Stimulated activated naive CD8-positive, alpha-beta T cell treated with anti-CD3 and anti-CD28 coated beads, Interleukin-15, Interleukin-2, amounts not matched to agents 100 ng/mL and 50 ng/mL, for 24 hours (primary cell): ENCODE measurements at regions not wholly inside any gene's neighbourhood (a gene's known extent, or its start where the extent isn't known, plus 50 kb on each side); places are given as distances from the start of the nearest gene placed in this dataset.

Experiments
- H3K27ac Mint-ChIP-seq: one replicate; pipeline ENCODE4 v1.8.0; 2021; ENCODE audit warnings: mild to moderate bottlenecking, mixed read lengths
- H3K27me3 Mint-ChIP-seq: one replicate; pipeline ENCODE4 v1.8.0; 2021; ENCODE audit warnings: mixed read lengths
- H3K36me3 Mint-ChIP-seq: one replicate; pipeline ENCODE4 v1.8.0; 2021; ENCODE audit warnings: low read depth, mixed read lengths
- H3K4me1 Mint-ChIP-seq: one replicate; pipeline ENCODE4 v1.8.0; 2021; ENCODE audit warnings: low read depth, mixed read lengths
- H3K4me3 Mint-ChIP-seq: one replicate; pipeline ENCODE4 v1.8.0; 2021; ENCODE audit warnings: mild to moderate bottlenecking, mixed read lengths
- H3K9me3 Mint-ChIP-seq: one replicate; pipeline ENCODE4 v1.8.0; 2021; ENCODE audit warnings: mixed read lengths

- H3K9me3 Mint-ChIP-seq, result no peaks in the 10 kb centered on the region
- no peak overlapping the region for H3K4me3 Mint-ChIP-seq
- no peaks in the 10 kb centered on the region for H3K36me3 Mint-ChIP-seq
- H3K27ac Mint-ChIP-seq, result no peak overlapping the region
- H3K27me3 Mint-ChIP-seq, result peaks cover 19% of the 10 kb centered on the region
- no peaks in the 10 kb centered on the region for H3K4me1 Mint-ChIP-seq
Observed at GRCh38 chr2:176521878-176522670, 252.8 kb downstream of the MTX2 start.

- Mint-ChIP-seq H3K4me3 (no peak overlapping the region), H3K4me1 (no peaks in the 10 kb centered on the region), H3K27me3 (peaks cover 37% of the 10 kb centered on the region), H3K36me3 (no peaks in the 10 kb centered on the region), H3K27ac (no peak overlapping the region), H3K9me3 (no peaks in the 10 kb centered on the region)
Observed at GRCh38 chr2:176525086-176525485, 255.8 kb downstream of the MTX2 start.

- Mint-ChIP-seq H3K4me3 (no peak overlapping the region), H3K9me3 (no peaks in the 10 kb centered on the region), H3K27me3 (peaks cover 45% of the 10 kb centered on the region), H3K4me1 (no peaks in the 10 kb centered on the region), H3K27ac (no peak overlapping the region), H3K36me3 (no peaks in the 10 kb centered on the region)
Observed at GRCh38 chr2:176526995-176527901, 258.0 kb downstream of the MTX2 start.

- H3K4me3 Mint-ChIP-seq, result no peak overlapping the region
- H3K36me3 Mint-ChIP-seq, result no peaks in the 10 kb centered on the region
- H3K27me3 Mint-ChIP-seq, result peaks cover 35% of the 10 kb centered on the region
- H3K27ac Mint-ChIP-seq, result no peak overlapping the region
- H3K4me1 Mint-ChIP-seq, result no peaks in the 10 kb centered on the region
- H3K9me3 Mint-ChIP-seq, result no peaks in the 10 kb centered on the region
Observed at GRCh38 chr2:176531608-176532007, 262.4 kb downstream of the MTX2 start.

GRCh38 chr2:176533505-176534193 is 264.4 kb downstream of the MTX2 start:
- H3K4me1 Mint-ChIP-seq, result no peaks in the 10 kb centered on the region
- peaks cover 24% of the 10 kb centered on the region for H3K27me3 Mint-ChIP-seq
- no peak overlapping the region for H3K4me3 Mint-ChIP-seq
- H3K36me3 Mint-ChIP-seq, result no peaks in the 10 kb centered on the region
- no peaks in the 10 kb centered on the region for H3K9me3 Mint-ChIP-seq
- H3K27ac Mint-ChIP-seq, result no peak overlapping the region

- H3K4me1 Mint-ChIP-seq, result no peaks in the 10 kb centered on the region
- H3K9me3 Mint-ChIP-seq, result no peaks in the 10 kb centered on the region
Observed at GRCh38 chr2:176534798-176535466, 265.7 kb downstream of the MTX2 start.

GRCh38 chr2:176535467-176536113 is 266.3 kb downstream of the MTX2 start:
- Mint-ChIP-seq H3K36me3 (no peaks in the 10 kb centered on the region), H3K9me3 (no peaks in the 10 kb centered on the region), H3K27ac (no peak overlapping the region), H3K27me3 (peaks cover 18% of the 10 kb centered on the region), H3K4me3 (no peak overlapping the region), H3K4me1 (no peaks in the 10 kb centered on the region)

More at GRCh38 chr2:176534798-176535466, 265.7 kb downstream of the MTX2 start:
- H3K27ac Mint-ChIP-seq, result no peak overlapping the region
- no peaks in the 10 kb centered on the region for H3K36me3 Mint-ChIP-seq
- H3K4me3 Mint-ChIP-seq, result no peak overlapping the region
- peaks cover 19% of the 10 kb centered on the region for H3K27me3 Mint-ChIP-seq

GRCh38 chr2:176536439-176537133 is 267.3 kb downstream of the MTX2 start:
- no peaks in the 10 kb centered on the region for H3K9me3 Mint-ChIP-seq
- no peaks in the 10 kb centered on the region for H3K4me1 Mint-ChIP-seq
- H3K36me3 Mint-ChIP-seq, result no peaks in the 10 kb centered on the region
- H3K27me3 Mint-ChIP-seq, result peaks cover 17% of the 10 kb centered on the region
- H3K4me3 Mint-ChIP-seq, result no peak overlapping the region
- no peak overlapping the region for H3K27ac Mint-ChIP-seq

GRCh38 chr2:176537932-176538331 is 268.7 kb downstream of the MTX2 start:
- H3K4me3 Mint-ChIP-seq, result no peak overlapping the region
- H3K9me3 Mint-ChIP-seq, result no peaks in the 10 kb centered on the region
- H3K36me3 Mint-ChIP-seq, result no peaks in the 10 kb centered on the region
- H3K4me1 Mint-ChIP-seq, result no peaks in the 10 kb centered on the region
- H3K27me3 Mint-ChIP-seq, result peaks cover 20% of the 10 kb centered on the region
- H3K27ac Mint-ChIP-seq, result no peak overlapping the region

- Mint-ChIP-seq H3K9me3 (no peaks in the 10 kb centered on the region), H3K27ac (no peak overlapping the region), H3K36me3 (no peaks in the 10 kb centered on the region), H3K4me1 (no peaks in the 10 kb centered on the region), H3K4me3 (no peak overlapping the region), H3K27me3 (peaks cover 24% of the 10 kb centered on the region)
Observed at GRCh38 chr2:176540995-176541394, 271.8 kb downstream of the MTX2 start.

- no peaks in the 10 kb centered on the region for H3K36me3 Mint-ChIP-seq
- H3K9me3 Mint-ChIP-seq, result no peaks in the 10 kb centered on the region
- H3K4me1 Mint-ChIP-seq, result no peaks in the 10 kb centered on the region
- H3K4me3 Mint-ChIP-seq, result no peak overlapping the region
- H3K27me3 Mint-ChIP-seq, result peaks cover 25% of the 10 kb centered on the region
- no peak overlapping the region for H3K27ac Mint-ChIP-seq
Observed at GRCh38 chr2:176542476-176542875, 273.2 kb downstream of the MTX2 start.

GRCh38 chr2:176544557-176544956 is 275.3 kb downstream of the MTX2 start:
- H3K9me3 Mint-ChIP-seq, result no peaks in the 10 kb centered on the region
- H3K27ac Mint-ChIP-seq, result no peak overlapping the region
- peaks cover 30% of the 10 kb centered on the region for H3K27me3 Mint-ChIP-seq
- H3K36me3 Mint-ChIP-seq, result no peaks in the 10 kb centered on the region
- no peak overlapping the region for H3K4me3 Mint-ChIP-seq
- no peaks in the 10 kb centered on the region for H3K4me1 Mint-ChIP-seq

- H3K9me3 Mint-ChIP-seq, result no peaks in the 10 kb centered on the region
- H3K4me3 Mint-ChIP-seq, result no peak overlapping the region
- no peaks in the 10 kb centered on the region for H3K4me1 Mint-ChIP-seq
- peaks cover 30% of the 10 kb centered on the region for H3K27me3 Mint-ChIP-seq
- H3K27ac Mint-ChIP-seq, result no peak overlapping the region
- H3K36me3 Mint-ChIP-seq, result no peaks in the 10 kb centered on the region
Observed at GRCh38 chr2:176544991-176545956, 276.0 kb downstream of the MTX2 start.
